GM18870 (cell line): ENCODE measurements at regions not wholly inside any gene's neighbourhood (a gene's known extent, or its start where the extent isn't known, plus 50 kb on each side); places are given as distances from the start of the nearest gene placed in this dataset.

ENCODE experiments used
- ATAC-seq: cut with Tn5 transposase; IDR thresholded peaks from one replicate; pipeline ENCODE4 v1.9.1; 2021; ENCODE audit warnings: moderate library complexity; ENCODE audit not compliant: unreplicated experiment

DNA sequence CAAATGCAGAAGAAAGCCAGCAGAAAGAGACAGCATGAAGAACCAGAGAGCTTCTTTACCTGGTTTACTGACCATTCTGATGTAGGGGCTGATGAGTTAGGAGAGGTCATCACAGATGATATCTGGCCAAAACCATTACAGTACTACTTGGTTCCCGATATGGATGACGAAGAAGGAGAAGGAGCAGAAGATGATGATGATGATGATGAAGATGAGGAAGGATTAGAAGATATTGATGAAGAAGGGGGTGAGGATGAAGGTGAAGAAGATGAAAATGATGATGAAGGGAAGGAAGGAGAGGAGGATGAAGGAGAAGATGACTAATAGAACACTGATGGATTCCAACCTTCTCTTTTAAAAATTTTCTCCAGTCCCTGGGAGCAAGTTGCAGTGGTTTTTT, 178.2 kb upstream of the CRY1 start:
- ATAC-seq: no peak

DNA sequence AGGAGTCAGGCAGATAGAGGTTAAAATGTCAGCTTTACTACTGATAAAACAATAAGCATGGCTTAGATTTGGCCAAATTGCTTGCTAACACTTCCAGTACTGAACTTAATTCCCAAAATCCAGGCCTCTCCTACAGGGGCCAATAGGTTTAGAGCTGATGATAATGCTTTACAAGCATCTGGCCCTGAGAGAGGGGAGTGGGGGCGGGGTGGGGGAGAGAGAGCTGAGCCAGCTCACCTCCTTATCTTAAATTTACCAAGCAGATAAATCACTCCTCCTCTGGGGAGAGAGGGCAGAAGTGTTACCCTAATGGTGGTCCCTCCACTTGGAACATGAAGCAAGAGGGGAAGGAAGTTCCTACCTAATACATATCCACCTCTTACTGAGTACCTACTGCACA, 182.2 kb upstream of the CRY1 start:
- ATAC-seq: no peak

DNA sequence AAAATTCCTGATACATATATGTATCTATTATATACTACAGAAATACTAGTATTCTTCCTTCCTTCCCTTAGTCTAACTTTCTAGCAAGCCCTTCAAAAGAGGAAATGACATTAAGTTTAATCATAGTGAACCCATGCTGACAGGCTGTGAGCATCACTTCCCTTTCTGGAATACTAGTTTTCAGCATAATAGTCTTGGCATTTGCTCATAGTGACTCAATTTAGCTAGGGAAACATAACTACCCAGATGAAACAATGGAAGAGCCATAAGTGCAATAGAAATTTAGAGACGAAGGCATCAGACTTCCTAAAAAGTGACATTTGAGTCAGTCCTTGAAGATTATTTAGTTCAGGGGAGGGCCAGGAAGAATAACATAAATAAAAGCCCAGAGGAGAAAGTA, 184.5 kb upstream of the CRY1 start:
- no peak for ATAC-seq

DNA sequence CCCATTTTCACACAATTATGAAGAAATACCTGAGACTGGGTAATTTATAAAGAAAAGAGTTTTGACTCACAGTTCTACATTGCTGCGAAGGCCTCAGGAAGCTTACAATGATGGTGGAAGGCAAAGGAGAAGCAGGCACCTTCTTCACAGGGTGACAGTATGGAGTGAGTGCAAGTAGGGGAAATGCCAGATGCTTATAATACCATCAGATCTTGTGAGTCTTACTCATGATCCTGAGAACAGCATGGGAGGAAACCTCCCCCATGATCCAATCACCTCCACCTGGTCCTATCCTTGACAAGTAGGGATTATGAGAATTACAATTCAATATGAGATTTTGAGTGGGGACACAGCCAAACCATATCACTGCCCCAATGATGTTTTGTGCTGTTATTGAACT, 189.3 kb upstream of the CRY1 start:
- no peak for ATAC-seq

DNA sequence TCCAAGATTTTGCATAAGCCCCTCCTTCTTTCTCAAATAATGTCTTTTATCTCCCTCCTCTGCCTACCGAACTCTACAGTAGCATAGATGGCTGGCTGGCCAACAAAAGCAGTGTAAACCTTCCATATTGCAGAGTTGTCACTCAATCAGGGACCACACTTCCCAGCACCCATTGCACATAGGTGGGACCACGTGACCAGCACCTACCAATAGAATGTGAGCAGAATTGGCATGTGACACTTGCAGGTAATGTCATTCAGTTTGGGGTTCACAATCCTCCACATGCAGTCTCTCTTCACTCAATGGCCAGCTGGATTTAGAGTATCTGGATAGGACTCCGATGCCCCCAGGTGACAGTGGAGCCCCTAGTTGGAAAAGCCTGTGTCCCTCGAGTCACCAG, 190.3 kb upstream of the CRY1 start:
- no peak for ATAC-seq

DNA sequence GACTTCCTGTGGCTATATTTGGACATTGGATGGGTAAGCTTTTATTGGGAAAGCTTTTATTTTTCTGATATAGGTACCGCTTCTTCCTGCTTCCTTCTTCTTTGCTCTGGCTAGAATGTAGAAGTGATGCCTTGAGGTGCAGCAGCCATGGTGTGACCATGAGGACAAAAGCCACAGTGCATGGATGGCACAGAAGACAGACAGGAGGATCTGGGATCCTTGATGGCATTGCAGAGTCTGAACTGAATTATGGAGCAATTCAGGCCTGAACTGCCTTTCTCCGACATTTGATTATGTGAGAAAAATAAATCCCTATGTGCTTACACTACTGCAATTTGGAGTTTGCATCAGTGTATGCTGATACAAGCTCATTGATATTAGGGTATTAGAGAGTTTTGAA, 191.3 kb upstream of the CRY1 start:
- ATAC-seq: no peak

DNA sequence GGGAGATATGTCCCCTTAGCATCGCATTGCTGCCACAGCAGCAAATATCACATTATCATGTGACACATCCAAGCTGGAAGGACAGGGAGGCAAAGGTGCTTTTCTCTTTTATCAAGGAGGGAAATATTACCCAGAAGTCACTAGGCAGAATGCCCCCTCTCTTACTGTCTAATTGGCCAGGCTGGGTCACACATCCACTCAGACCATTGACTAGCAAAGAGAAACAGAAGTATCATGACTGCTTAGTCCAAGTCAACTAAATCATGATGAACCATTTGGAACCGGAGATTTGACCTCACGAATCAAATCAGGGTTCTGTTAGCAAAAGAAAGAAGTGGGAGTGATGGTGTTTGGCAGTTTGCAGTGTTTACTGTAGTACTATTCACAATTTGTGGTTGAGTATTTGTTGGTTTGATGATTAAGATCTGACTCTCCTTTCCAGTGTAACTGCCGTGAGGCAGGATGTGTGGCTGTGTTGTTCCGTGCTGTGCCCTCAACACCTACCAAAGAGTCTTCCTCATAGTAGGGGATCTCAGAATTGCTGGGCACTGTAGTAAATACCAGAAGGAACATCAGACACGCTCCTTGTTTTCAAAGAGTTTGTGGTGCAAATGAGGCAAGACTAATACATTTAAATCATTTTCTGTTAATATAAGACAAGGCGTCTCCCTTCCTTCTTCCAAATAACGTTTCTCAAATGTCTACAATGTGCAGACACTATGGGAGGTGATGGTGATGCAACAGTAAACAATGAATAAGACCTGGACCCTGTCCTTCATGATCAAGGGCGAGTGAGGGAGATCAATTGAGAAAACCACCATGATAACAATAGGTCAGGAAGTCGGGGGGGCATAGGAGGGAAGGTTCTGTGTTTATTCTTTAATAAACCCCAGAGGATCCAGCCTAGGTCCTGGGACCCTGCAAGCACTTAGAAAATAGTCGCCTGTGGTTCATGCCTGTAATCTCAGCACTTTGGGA, 194.4 kb upstream of the CRY1 start:
- ATAC-seq: no peak

DNA sequence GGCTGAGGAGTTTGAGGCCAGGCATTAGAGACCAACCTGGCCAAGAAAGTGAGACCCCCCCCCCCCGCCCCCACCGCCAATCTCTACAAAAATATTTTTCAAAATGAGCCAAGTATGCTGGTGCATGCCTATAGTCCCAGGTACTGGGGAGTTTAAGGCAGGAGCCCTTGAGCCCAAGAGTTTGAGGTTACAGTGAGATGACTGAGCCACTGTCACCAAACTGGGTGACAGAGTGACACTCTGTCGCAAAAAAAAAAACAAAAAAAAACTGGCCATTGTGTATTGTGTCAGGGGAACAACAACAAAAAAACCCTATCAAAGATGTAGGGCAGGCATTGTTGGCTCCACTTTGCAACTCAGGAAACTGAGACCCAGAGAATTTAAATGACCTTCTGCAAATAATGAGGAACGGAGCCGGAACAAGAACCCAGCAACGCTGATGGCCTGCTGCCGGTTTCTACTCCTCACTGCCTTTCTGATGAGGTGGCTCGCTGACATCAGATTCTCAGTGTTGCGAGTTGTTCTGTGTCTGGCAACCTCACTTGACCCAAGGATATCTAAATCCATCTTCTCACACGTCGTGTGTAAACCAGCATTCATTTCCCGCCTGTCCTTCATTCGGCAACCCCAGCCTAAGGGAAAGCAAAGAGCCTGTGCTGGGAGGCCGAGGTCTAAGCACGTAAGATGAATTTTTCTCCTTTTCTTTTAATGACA, 195.2 kb upstream of the CRY1 start:
- ATAC-seq: no peak

DNA sequence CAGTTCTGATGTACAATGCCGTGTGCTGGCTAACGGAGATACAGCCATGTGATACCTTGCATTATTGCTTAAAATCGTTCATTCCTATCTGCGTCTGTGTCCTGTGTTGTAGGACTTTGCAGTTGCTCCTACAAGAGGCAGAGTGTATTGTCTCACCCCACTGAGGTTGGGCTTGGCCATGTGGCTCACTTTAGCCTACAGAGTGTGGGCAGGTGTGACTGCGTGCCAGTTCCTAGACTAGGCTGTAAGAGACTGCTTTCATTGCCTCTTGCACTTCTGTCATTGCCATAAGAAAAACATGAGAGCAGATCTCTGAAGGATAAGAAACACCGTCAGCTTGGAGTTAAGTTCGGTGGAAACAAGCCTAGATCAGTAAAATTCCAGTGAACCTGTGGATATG, 197.7 kb upstream of the CRY1 start:
- ATAC-seq: no peak

DNA sequence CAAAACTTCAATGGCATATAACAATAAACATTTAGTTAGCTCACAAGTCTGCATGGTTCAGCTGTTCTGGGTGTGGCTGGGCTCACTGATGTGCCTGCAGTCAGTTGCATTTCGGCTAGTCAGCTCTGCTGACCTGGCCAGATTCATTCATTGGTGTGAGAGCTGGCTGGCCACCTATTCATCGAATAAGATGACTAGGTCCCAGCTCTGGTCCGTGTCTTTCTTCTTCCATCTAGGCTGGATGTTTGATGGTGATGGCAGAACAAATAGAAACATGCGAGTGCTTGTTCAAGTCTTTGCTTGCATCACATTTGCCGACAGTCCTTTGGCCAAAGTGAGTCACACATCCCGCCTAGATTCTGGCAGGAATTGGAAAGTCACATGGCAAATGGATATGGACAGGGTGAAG, 203.3 kb upstream of the CRY1 start:
- no peak for ATAC-seq

DNA sequence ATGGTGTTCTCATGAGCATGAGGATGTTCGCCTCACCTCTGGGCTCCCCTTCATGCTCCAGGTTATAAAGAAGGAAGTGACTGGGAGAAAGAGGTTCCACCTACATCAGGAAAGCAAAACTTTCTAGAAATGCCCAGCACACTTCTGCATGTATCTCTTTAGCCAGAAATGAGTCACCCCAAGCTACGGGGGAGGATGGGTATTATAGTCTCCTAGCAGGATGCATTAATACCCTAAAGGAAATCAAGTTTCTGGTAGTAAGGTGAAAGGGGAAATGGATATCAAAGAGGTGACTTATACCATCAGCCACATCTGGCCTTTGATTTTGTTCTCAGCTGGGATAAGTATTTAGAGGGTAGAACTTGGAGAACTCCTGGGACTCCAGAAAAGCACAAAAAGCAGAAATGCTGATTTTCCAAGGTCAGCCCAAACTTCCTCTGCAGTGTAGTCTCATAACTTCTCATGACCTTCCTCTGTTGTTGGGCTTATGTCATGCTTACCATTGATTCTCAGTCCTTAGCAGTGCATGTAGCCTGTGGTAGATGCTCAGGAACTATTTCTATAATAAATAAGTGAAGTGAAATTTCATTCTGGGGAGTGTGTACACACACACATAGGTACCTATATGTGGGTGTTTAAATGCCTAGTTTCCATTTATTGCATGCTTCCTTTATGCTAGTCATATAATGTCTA, 209.4 kb upstream of the CRY1 start:
- no peak for ATAC-seq

DNA sequence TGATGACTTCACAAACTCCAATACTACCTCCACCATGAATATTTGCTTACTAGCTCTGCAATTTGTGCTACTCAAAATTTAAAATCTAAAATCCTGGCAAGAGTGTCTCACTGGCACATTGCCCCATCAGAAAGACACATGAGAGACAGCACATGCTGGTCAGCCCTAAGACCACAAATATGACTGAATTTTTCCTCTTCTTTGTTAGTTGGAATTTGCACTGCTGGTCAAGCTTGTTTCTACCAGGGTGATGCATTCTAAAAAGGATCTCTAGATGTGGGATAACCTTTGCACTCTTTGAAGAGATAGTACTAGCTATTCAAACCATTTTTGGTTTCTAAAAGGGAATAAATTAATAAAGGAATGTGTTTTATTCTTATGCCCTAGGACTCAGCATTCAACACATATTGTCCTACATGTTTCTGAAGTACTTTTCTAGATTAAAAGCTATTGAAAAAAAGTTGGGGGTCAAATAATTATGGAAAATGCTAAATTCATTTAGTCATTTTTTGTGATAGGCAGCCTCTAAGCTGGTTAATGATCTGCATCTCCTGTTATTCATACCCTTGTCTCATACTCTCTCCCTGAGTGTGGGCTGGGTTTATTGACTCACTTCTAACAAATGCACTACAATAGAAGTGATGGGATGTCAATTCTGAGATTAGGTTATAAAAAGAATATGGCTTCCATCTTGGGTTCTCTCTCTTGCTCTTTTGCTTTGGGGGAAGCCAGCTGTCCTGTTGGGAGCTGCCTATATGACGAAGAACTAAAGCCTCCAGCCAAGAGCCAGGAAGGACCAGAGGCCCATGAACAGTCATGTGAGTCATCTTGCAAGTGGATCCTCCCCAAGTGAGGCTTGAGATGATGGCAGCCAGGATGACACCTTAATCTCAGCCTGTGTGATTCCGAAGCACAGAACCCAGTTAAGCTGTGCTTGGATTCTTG, 211.5 kb upstream of the CRY1 start:
- no peak for ATAC-seq

DNA sequence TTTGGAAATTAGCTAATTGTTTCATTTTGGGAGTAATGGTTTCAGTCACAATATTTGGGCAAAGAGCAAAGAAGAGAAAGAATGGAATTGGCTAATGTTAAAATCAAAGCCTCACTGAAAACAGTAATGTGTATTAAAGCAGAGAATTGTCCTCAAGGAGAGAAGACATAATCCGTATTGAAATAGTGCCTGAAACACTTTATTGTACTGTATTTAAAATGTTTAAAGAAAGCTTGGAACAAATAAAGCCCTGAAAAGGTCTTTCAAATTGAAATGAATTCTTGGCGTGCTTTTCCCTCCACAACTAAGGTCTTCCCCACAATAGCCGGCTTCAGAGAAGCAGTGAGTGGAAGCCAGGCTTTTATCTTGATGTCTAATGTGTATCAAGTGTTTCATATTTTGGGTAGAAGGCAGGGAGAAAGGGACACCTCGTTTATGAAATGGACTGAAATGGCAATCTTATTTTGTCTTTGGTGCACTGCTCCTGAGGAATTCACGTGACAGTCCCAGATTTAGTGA, 212.9 kb upstream of the CRY1 start:
- ATAC-seq: no peak

DNA sequence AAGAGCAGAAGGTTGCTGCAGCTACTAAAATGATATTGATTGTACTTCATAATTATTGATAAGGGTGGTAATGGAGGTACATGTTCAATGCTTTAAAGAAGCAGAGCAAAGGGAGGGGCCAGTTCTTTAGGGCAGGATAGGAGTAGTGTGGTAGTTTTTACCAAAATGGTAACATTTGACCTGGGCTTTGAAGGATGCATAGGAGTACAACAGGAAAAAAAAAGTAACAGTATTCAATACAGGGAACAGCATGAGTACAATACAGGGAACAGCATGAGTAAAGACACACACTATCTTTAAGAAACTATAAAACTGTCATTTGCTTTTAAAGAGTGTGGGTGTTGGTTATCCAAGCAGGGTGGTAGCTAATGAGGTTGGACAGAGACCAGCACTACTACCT, 215.0 kb upstream of the CRY1 start:
- ATAC-seq: no peak

DNA sequence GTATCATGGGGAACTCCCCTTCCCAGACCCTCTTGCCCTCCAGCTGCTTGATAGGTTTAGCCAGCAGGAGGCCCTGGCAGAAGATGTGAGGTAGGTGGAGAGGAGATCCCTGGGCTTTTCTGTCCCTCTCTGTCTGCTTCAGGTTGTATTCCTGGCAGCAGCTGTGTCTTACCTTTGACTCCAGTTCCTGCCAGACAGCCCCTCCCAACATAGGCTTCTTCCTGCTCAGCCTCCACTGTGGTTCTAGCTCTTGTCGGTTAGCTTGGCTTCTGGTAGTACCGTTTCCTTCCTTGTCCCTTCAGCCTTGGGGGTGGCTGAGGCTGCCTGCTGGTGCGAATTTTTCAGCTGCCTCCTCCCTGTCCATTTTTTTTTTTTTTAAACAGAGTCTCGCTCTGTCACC, 215.7 kb upstream of the CRY1 start:
- no peak for ATAC-seq

DNA sequence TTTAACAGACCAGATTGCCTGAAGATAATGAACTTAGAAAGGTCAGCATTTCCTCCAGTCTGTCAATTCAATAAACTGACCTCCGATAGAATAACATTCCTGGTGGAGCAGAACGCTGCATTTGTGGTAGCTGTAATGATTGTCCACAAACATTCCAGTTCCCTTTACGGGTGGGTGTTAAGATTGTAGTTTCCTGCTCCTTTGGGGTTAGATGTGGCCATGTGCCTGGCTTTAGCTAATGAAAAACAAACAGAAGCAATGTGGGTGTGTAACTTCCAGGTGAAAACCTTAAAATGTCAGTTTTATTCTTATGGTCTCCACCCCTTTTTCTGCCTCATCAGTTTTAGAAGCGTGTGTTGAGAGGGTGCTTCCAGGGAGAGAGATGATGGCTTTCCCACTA, 217.3 kb upstream of the CRY1 start:
- no peak for ATAC-seq

DNA sequence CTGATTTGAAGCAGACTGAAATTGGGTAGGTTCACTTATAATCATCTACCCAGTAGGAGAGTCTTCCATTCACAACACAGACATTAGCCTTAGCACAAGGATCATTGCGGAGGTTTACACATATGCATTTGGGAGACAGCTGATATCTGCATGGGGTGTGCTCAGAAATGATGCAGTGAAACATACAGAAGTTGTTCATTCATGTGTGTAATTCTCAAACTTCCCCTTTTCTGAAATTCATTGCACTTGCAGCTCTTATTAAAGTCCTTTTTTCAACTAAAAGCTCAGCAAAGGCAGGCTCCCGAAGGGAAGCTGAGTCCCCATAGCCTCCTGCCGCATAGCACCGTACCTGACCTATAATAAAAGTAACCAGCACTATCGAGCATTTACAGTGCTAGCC, 218.3 kb upstream of the CRY1 start:
- ATAC-seq: no peak

DNA sequence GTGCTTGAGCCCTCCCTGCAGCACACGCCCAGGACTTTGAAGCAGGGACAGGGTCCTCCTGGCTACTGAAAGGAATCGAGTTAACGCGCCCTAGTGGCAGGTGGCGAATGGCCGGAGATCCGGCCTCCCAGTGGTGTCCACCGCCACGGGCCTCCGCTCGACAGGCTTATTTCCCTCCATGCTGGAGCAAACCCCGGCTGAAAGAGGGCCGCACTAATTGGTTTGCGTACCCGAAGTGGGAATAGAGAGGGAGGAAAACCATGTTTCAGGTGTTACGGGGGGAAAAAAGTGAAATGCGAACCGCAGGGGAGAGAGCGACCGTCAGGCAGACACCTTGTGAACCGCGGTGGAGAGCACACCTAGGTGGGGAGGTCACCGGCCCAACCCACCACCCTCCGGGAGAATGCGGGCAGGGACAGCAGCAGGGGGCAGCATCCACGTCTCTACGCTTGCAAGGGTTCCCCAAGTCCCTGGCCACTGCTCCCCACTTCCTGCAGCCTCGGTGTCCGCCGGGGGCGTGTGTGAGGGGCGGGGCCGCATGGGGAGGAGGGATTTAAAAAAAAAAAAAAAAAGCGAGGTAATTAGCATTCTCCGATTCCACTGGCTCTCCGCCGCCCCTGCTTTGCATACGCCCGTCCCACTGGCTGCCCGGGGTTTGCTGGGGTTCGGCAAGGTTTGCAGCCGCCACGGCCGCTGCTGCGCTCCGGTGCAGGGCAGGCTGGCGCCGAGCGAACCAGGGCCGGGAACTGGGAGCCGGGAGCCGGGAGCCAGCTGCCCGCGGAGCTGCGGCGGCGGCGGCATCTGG, 224.6 kb upstream of the CRY1 start:
- no peak for ATAC-seq

DNA sequence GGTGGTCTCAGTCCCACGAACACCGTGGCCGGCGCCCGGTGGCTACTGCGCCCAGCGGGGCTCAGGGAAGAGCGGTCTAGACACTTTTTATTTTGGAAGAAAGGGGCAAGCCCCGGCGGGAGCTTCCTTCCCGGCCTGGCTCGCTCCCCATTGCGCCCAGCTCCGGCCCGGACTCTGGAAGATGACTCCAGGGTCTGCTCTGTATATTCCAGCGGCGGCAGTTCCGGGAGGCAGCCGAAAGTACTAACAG, 225.1 kb upstream of the CRY1 start:
- no peak for ATAC-seq
